Subcutaneous abdominal adipose tissue (tissue), 5 donors: ENCODE measurements at regions not wholly inside any gene's neighbourhood (a gene's known extent, or its start where the extent isn't known, plus 50 kb on each side); places are given as distances from the start of the nearest gene placed in this dataset.

ENCODE experiments used
- H3K27ac ChIP-seq: one replicate; pipeline ENCODE4 v1.7.0; 2013; ENCODE audit warnings: low read depth, mild to moderate bottlenecking, inconsistent platforms, low read length, moderate library complexity
- H3K27me3 ChIP-seq, 5 donors: one replicate each; pipeline ENCODE4 v1.7.0; 2013; ENCODE audit warnings: low read length in 5 of 5, inconsistent platforms in 1 of 5; ENCODE audit not compliant: control insufficient read depth in 5 of 5, insufficient read depth in 4 of 5
- H3K36me3 ChIP-seq, 5 donors: one replicate each; pipeline ENCODE4 v1.7.0; 2013; ENCODE audit warnings: low read length in 5 of 5; ENCODE audit not compliant: control insufficient read depth in 5 of 5, insufficient read depth in 5 of 5
- H3K4me1 ChIP-seq, 5 donors: one replicate each; pipeline ENCODE4 v1.7.0; 2013; ENCODE audit warnings: low read length in 5 of 5, mild to moderate bottlenecking in 3 of 5, moderate library complexity in 1 of 5; ENCODE audit not compliant: control insufficient read depth in 5 of 5, insufficient read depth in 5 of 5
- H3K4me3 ChIP-seq, 5 donors: one replicate each; pipeline ENCODE4 v1.7.0; 2013; ENCODE audit warnings: low read length in 5 of 5, low read depth in 1 of 5
- H3K9ac ChIP-seq, 5 donors: one replicate each; pipeline ENCODE4 v1.7.0; 2013; ENCODE audit warnings: low read length in 5 of 5, mild to moderate bottlenecking in 4 of 5, moderate library complexity in 3 of 5
- H3K9me3 ChIP-seq, 5 donors: one replicate each; pipeline ENCODE4 v1.7.0; 2013; ENCODE audit warnings: low read length in 5 of 5; ENCODE audit not compliant: control insufficient read depth in 5 of 5
- donor health status: healthy.
- donor health status: healthy.
- donor health status: healthy.
- donor health status: healthy.
- donor health status: healthy.

DNA sequence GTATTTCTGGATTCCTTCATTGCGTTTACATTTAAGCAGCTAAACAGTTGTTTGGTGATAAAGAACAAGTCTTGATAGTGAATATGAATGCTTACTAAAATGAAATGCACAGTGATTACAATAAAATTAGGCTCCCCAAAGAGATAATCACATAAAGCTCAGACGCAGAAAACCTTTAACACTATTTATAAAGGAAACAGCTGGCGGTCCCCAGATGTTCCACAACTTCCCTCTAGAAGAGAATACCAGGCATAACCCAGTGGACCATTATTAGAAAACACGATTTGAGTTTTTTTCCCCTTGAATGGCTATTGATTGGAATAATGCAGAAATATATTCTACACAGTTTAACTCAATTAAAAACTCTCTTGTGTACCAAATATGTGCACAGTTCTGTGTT lies 573.2 kb downstream of the DIPK2A start:
- no peak overlapping the region for H3K4me3 ChIP-seq
- no peak overlapping the region for H3K27ac ChIP-seq
- H3K9me3 ChIP-seq: no peaks in the 10 kb centered on the region
- no peaks in the 10 kb centered on the region for H3K27me3 ChIP-seq
- no peak overlapping the region for H3K9ac ChIP-seq
- no peaks in the 10 kb centered on the region for H3K4me1 ChIP-seq
- no peaks in the 10 kb centered on the region for H3K36me3 ChIP-seq

GRCh38 chr3:144546539-144546938 lies 574.9 kb downstream of the DIPK2A start:
- Histone ChIP-seq H3K27me3 (no peaks in the 10 kb centered on the region), H3K4me1 (no peaks in the 10 kb centered on the region)

DNA sequence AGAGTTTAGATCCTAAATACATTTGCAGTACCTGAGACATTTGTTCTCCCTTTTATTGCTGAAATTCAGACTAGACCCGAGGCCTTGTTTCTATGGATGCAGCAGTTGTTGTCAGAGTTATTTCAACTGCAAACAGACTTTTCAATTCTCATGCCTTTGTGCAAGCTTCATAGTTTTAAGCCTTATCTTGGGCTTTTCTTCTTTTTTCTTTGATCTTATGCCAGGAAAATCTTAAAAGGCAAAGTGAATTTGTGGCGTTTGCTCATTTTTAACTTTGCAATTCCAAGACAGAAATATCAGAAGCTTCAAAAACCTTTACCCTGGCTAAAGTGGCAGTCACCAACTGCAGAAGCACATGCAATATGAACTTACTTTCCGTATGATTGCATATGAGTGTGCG lies 576.7 kb downstream of the DIPK2A start:
- H3K27ac ChIP-seq: no peak overlapping the region
- no peaks in the 10 kb centered on the region for H3K27me3 ChIP-seq

More at GRCh38 chr3:144546539-144546938, 574.9 kb downstream of the DIPK2A start:
- H3K4me3 ChIP-seq: no peak overlapping the region
- no peak overlapping the region for H3K9ac ChIP-seq
- no peaks in the 10 kb centered on the region for H3K9me3 ChIP-seq
- no peaks in the 10 kb centered on the region for H3K36me3 ChIP-seq
- H3K27ac ChIP-seq: no peak overlapping the region

DNA sequence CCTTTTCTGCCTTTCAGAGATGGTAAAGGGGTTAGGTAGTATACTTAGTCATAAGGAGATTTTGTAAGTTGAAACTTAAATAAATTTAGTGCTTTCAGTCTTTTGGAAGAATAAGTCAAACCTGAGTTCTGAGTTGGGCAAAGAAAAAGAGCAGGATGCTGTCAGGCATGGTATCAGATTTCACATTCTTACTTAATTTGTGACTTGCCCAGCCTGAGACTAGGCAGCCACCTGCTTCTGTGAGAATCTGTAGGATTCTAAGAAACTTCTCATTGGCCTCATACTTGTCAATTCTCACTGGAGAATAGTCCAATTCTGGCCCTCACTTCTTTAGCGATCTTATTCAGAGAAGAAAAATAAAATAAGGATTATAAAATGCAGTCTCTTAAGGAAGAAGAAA lies 577.5 kb downstream of the DIPK2A start:
- no peak overlapping the region for H3K9ac ChIP-seq
- no peak overlapping the region for H3K27ac ChIP-seq
- no peak overlapping the region for H3K4me3 ChIP-seq
- H3K36me3 ChIP-seq: no peaks in the 10 kb centered on the region
- no peaks in the 10 kb centered on the region for H3K27me3 ChIP-seq
- no peaks in the 10 kb centered on the region for H3K9me3 ChIP-seq
- no peaks in the 10 kb centered on the region for H3K4me1 ChIP-seq

More for the DNA sequence above, 576.7 kb downstream of the DIPK2A start:
- no peaks in the 10 kb centered on the region for H3K9me3 ChIP-seq
- H3K4me3 ChIP-seq: no peak overlapping the region
- H3K9ac ChIP-seq: no peak overlapping the region
- H3K36me3 ChIP-seq: no peaks in the 10 kb centered on the region
- no peaks in the 10 kb centered on the region for H3K4me1 ChIP-seq

- H3K4me3 ChIP-seq: no peak overlapping the region
- H3K36me3 ChIP-seq: no peaks in the 10 kb centered on the region
- H3K4me1 ChIP-seq: no peaks in the 10 kb centered on the region
- no peak overlapping the region for H3K27ac ChIP-seq
- no peak overlapping the region for H3K9ac ChIP-seq
- no peaks in the 10 kb centered on the region for H3K27me3 ChIP-seq
- no peaks in the 10 kb centered on the region for H3K9me3 ChIP-seq
These were observed 580.9 kb downstream of the DIPK2A start for GRCh38 chr3:144552346-144553057.

GRCh38 chr3:144553301-144553700 lies 581.7 kb downstream of the DIPK2A start:
- Histone ChIP-seq H3K27ac (no peak overlapping the region), H3K4me3 (no peak overlapping the region), H3K9me3 (no peaks in the 10 kb centered on the region), H3K36me3 (no peaks in the 10 kb centered on the region), H3K27me3 (no peaks in the 10 kb centered on the region), H3K4me1 (no peaks in the 10 kb centered on the region), H3K9ac (no peak overlapping the region)

GRCh38 chr3:144554889-144555288 lies 583.3 kb downstream of the DIPK2A start:
- no peaks in the 10 kb centered on the region for H3K9me3 ChIP-seq
- H3K9ac ChIP-seq: no peak overlapping the region
- no peak overlapping the region for H3K4me3 ChIP-seq
- no peaks in the 10 kb centered on the region for H3K27me3 ChIP-seq
- no peaks in the 10 kb centered on the region for H3K4me1 ChIP-seq
- no peaks in the 10 kb centered on the region for H3K36me3 ChIP-seq
- no peak overlapping the region for H3K27ac ChIP-seq

DNA sequence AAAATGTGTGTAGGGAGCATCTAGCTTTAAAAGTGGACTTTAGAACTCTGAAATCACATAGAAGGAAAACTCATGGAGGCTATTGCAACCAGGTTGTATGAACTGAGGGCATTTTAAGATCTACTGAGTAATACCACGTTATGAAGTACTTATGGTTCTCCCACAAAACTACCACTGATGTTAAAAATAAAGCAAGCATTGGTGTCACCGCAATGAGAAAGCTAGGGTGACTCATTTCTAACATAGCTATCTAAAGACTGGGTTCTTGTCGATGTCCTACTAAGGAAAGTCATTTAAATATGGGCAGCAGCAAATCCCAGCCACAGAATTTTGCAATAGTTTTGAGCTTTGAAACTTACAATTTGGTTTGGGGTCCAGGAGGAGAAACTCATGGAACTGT lies 584.8 kb downstream of the DIPK2A start:
- Histone ChIP-seq H3K9me3 (no peaks in the 10 kb centered on the region), H3K4me1 (no peaks in the 10 kb centered on the region), H3K27me3 (no peaks in the 10 kb centered on the region), H3K9ac (no peak overlapping the region), H3K36me3 (no peaks in the 10 kb centered on the region), H3K27ac (no peak overlapping the region), H3K4me3 (no peak overlapping the region)

- Histone ChIP-seq H3K9me3 (no peaks in the 10 kb centered on the region), H3K4me1 (no peaks in the 10 kb centered on the region), H3K27me3 (no peaks in the 10 kb centered on the region), H3K9ac (no peak overlapping the region), H3K4me3 (no peak overlapping the region), H3K36me3 (no peaks in the 10 kb centered on the region), H3K27ac (no peak overlapping the region)
These were observed 585.9 kb downstream of the DIPK2A start for GRCh38 chr3:144557515-144557914.

GRCh38 chr3:144564011-144564410 lies 592.4 kb downstream of the DIPK2A start:
- H3K4me3 ChIP-seq: no peak overlapping the region
- H3K27me3 ChIP-seq: no peaks in the 10 kb centered on the region
- H3K27ac ChIP-seq: no peak overlapping the region
- H3K36me3 ChIP-seq: no peaks in the 10 kb centered on the region
- H3K9ac ChIP-seq: no peak overlapping the region
- H3K4me1 ChIP-seq: no peaks in the 10 kb centered on the region
- no peaks in the 10 kb centered on the region for H3K9me3 ChIP-seq
